ENCODE measurements at regions not wholly inside any gene's neighbourhood (a gene's known extent, or its start where the extent isn't known, plus 50 kb on each side); places are given as distances from the start of the nearest gene placed in this dataset.

- DNase-seq, result no peak
These were observed 290.6 kb downstream of the BMP7 start for GRCh38 chr20:56975838-56976237.

GRCh38 chr20:56976336-56976735 lies 290.1 kb downstream of the BMP7 start:
- DNase-seq, result no peak

- no peak for DNase-seq
These were observed 288.0 kb downstream of the BMP7 start for GRCh38 chr20:56978475-56978874.

DNA sequence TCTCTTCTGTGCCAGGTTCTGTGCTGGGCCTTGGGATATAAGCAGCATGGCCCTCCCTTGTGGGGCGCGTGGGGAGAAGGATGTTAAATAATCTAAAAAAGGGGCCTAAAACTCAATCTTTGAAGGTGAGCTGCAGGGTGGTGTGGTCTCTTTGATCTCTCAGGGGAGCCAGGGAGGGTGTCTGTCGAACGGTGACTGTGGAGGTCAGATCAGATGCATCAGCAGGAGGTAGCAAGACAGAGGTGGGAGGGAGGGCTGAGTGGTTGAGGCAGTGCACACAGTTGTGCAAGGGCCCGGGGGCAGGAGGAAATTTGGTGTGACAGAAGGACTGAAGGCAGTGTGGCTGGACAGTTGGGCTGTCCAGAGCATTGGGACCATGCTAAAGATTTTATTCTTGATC lies 287.3 kb downstream of the BMP7 start:
- DNase-seq, result no peak

GRCh38 chr20:56981301-56981700 lies 285.1 kb downstream of the BMP7 start:
- no peak for DNase-seq

GRCh38 chr20:56983813-56984212 lies 282.6 kb downstream of the BMP7 start:
- no peak for DNase-seq

DNA sequence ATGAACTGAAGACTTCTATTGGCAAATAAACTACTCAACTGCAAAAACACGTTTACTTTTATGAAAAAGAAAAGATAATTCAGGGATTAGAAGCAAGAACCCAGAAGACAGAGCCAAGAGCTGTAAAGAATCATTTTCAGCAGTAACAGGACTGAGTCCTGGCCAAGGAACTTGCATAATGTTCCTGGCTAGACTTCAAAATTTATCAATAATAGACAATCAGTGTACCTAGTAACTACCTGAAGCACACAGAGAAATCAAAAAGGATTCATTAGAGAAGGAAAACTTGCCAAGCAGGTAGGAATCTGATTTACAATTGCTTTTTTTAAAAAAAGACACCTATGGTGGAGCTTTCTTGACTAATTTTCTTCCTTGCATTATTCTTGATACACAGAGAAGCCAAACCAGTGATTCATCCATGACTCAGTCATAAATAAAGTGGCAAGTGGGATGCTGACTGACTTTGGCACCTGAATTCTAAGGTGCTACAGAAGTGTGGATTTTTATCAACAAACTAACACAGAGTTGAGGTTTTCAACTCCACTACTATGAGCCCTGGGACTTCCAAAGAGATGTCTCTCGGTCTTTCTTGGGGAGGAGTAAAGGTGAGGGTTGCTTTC lies 281.3 kb downstream of the BMP7 start:
- DNase-seq, result no peak

DNA sequence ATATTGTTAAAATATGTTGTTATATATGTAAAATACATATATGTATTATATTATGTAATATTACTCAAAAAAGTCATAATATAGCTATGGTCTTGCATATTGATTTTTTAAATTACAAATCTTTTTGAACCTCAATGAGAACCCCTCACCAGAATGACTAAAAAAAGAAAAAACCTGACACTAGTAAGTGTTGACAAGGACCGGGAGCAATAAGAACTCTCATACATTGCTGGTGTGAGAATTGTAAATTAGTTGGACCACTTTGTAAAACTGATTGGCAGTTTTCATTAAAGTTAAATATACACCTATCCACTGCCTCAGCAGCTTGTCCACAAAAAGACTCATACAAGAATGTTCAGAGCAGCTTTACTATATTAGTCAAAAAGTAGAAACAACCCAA lies 280.0 kb downstream of the BMP7 start:
- DNase-seq, result no peak

DNA sequence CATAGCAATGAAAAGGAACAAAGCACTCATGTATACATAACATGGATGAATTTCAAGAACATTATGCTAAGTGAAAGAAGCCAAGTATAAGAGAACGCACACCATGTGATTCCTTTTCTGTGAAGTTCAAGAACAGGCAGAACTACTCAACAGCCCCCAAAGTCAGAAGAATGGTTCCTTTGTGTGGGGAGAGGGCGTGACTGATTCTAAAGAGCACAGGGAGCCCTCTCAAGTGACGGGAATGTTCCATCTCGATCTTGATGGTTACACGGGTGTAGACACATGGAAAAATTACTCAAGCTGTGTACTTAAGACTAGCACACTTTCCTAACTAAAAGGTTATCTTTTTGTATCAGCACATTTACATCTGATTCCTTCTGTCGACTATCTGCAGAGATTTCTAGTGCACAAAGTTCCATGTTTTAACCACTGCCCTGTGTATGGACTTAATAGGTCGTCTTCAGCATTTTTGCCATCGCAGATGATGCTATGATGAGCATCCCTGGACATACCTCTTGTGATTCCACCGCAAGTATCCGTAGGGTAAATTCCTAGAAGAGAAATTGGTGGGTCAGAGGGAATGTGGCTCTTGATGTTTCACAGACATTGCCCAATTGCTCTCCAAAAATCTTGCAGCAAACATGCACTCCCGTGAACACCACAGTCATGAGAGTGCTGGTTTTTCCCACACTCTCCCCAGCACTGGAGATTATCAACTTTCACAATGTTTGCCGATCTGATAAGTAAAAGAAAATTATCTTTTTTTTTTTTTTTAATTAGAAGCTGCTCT lies 279.3 kb downstream of the BMP7 start:
- no peak for DNase-seq

DNA sequence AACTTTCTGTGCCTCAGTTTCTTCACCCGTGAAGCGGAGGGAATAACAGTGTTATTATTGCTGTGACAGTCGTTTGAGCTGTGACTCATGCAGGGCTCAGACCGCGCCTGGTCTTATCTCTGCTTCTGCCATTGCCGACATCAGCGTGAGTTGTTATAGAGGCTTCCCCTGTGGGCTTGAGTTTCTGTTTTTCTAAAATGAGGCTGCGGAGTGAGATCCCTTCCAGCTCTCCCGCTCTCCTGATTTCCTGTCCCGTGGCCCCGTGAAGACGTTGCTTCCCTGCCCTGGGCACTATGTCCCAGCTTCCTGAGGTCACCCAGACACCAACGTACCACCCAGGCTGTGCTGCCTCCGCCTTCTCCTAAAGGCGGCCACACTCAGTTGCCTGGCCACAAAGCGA lies 278.5 kb downstream of the BMP7 start:
- no peak for DNase-seq

DNA sequence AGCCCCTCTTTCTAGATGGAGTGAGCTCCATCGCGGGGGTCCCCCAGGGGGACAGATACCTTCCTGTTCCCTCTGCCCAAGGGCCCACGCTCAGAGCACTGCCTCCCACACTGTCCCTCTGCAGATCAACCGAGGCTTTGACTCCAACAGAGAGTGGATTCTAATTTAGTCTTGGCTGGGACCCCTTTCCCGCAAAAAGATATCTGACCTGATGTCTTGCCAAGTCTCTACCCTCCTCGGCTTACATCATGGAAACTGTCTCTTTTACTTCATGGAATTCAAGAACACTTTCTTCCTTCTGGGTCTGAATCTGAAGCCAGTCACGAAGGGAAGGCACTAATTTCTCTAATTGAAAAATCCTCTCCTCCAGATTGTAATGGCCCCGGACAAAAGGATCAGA lies 278.0 kb downstream of the BMP7 start:
- no peak for DNase-seq

GRCh38 chr20:56989516-56989915 lies 276.9 kb downstream of the BMP7 start:
- DNase-seq, result no peak

GRCh38 chr20:56993020-56993559 lies 273.4 kb downstream of the BMP7 start:
- no peak for DNase-seq

DNA sequence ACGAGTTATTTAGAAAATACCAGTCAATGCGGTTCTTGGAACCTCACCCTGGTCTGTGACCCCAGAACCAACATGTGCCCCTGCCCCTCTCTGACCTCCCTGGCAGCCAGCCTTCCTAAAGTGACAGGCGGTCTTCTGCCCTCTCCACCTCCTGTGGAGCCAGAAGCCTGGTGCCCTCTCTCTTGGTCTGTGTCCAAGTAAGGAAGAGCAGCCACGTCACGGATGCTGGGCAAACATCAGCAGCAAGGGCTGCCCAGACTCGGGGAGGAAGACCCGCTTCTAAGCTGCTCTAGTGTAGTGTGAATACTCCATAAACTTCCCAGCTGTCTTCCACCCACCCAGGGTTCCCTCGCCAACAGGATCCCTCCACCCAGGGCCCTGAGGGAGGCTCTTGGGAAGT lies 272.4 kb downstream of the BMP7 start:
- no peak for DNase-seq

DNA sequence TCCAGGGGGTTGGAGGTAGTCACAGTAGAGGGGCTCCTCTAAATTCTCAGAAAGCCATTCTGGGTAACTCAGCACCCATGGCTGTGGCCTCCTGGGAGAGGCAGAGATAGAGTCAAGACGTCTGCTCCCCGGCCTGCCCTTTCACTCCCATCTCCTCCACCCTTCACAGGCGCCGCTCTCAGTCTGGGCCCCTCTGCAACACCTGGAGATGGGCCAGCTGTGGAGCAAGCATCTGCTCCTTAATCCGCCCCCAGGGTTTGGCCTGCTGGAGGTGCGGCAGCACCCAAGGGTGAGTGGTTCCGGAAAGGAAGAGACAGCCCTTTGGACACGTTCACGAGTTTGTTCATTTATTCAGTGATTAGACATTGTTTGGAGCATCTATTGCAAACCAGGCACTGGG lies 271.3 kb downstream of the BMP7 start:
- DNase-seq, result no peak

DNA sequence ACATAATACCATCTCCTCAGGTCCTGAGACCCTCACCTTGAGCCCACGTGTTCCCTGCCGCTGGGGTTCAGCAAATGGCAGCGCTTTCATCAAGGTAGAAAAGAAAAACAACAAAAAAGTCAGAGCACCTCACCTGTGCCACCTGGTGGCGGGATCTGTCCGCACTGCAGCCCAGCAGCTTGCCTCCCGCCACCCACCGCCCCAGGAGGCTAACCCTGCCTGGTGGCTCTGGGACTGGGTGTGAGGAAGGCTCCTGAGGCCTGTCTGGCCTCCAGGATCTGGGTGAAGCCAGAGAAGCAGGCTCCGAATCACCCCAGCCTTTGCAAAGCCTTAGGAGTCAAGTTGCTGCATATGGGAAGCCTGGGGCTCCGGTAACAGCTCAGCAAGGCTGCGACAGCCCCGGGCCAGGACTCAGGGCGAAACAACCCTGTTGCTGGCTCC lies 270.8 kb downstream of the BMP7 start:
- no peak for DNase-seq

- no peak for DNase-seq
These were observed 269.9 kb downstream of the BMP7 start for GRCh38 chr20:56996533-56996932.

- DNase-seq, result no peak
These were observed 268.0 kb downstream of the BMP7 start for GRCh38 chr20:56998438-56998837.

GRCh38 chr20:57000441-57000968 lies 265.9 kb downstream of the BMP7 start:
- DNase-seq, result no peak

GRCh38 chr20:57001126-57001767 lies 265.2 kb downstream of the BMP7 start:
- DNase-seq, result no peak

- no peak for DNase-seq
These were observed 264.3 kb downstream of the BMP7 start for GRCh38 chr20:57002066-57002570.

DNA sequence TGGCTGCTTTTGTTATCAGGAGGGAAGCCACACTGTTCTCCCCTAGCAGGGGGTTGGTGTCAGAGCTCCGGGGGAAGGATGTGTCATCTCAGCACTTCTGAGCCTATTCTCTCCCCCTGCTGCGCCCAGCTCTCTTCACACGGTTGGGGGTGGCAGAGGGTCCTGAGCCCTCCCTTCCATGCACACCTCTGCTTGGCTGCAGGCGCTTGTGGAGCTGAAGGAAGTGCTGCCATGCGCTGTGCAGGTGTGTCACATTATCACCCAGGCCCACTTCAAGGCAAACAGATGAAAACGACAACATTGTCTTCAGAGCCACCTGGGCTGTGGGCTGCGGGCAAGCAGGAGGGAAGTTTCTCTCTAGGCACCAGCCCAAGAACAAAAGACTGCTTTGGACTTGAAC lies 263.4 kb downstream of the BMP7 start:
- DNase-seq, result no peak

- DNase-seq, result no peak
These were observed 262.0 kb downstream of the BMP7 start for GRCh38 chr20:57004416-57004815.
